Activated CD4-positive, CD25-positive, alpha-beta regulatory T cell (primary cell): ENCODE measurements at regions not wholly inside any gene's neighbourhood (a gene's known extent, or its start where the extent isn't known, plus 50 kb on each side); places are given as distances from the start of the nearest gene placed in this dataset.

Experiments
- DNase-seq, 4 experiments: peaks; one replicate each; lab custom pipeline; 2025; lab: John Stamatoyannopoulos, UW

DNA sequence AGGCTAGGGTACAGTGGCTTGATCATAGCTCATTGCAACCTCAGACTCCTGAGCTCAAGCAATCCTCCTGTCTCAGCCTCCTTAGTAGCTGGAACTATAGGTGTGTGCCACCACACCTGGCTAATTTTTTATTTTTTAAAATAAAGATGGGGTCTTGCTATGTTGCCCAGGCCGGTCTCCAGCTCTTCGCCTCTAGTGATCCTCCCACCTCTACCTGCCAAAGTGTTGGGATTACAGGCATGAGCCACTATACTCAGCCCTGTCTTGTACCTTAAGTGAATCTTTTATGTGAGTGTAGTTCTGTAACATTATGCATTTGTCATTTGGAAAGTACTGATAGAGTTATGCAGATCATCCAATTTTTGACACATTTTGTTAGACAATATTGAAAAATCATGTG is 66.9 kb upstream of the C15orf39 start:
- no peak for DNase-seq

DNA sequence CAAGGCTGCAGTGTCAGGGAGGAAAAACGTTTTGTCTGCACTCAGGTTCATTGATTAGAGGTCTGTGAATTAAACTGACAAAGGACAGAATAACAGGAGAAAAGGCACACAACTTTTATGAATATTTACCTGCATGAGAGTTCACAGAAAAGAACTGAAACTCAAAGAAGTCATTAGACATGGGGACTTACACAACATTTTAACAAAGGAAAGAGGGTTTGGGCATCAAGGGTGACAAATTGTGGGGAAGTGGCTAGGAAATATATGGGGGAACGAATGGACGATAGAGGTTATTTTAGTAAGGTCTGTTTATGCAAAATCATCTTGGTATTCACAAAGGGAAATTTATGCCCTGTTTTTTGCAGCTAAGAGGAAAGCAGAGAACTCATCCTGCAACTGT is 65.6 kb upstream of the C15orf39 start:
- DNase-seq: no peak

DNA sequence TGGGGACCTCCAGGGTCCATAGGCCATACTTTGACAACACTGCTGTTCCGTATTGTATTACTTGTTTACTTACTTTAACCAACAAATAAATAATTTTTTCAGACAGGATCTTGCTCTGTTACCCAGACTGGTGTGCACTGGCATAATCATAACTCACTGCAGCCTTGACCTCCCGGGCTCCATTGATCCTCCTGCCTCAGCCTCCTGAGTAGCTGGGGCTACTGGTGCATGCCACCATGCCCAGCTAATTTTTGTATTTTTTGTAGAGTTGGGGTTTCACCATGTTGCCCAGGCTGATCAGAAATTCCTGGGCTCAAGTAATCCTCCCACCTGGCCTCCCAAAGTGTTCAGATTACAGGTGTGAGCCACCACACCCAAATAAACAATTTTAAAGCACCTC is 64.9 kb upstream of the C15orf39 start:
- DNase-seq: no peak

DNA sequence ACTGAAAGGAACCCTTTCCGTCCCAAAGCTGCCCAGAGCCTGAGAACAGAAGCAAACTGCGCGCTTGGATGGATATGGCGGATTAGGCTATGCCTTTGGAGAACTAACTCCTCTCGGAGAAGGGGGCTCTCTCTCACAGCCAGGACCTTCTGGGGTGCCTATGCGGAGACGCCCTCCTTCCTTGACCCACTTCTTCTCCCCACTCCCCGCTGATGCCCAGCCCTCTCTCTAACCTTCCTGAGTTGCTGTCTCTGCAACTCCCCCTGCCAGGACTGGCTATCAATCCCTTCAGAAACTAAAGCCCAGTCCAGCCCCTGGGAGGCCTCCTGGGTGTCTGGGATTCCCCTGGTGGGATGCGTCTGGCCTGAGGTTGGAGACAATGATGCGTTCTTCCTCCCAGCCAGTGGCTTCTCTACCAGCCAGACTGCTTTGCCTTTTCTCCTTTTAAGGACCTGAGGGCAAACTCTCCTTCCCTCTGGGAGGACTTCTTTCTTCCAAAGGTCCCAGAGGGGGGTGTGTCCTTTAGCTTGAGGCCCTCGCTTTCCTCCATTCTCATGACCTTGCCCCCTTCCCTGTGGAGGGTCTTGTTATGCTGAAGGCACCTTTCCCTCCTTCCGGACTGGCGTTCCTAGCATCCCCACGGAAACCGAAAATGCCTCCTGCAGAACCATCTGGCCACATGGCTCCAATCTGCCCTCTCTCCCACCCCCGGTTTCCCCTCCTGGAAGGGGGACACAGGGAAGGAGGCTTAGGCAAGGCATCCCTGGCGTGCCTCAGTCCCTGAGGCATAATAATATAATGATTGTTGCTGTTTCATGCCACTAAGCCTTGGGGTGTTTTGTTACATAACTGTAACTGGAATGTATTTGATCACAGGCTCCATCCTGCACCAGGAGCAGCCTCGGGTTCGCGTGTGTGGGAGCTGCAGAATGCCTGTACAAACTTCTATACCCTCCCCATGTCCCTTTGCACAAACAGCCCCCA is 63.4 kb upstream of the C15orf39 start:
- no peak for DNase-seq

DNA sequence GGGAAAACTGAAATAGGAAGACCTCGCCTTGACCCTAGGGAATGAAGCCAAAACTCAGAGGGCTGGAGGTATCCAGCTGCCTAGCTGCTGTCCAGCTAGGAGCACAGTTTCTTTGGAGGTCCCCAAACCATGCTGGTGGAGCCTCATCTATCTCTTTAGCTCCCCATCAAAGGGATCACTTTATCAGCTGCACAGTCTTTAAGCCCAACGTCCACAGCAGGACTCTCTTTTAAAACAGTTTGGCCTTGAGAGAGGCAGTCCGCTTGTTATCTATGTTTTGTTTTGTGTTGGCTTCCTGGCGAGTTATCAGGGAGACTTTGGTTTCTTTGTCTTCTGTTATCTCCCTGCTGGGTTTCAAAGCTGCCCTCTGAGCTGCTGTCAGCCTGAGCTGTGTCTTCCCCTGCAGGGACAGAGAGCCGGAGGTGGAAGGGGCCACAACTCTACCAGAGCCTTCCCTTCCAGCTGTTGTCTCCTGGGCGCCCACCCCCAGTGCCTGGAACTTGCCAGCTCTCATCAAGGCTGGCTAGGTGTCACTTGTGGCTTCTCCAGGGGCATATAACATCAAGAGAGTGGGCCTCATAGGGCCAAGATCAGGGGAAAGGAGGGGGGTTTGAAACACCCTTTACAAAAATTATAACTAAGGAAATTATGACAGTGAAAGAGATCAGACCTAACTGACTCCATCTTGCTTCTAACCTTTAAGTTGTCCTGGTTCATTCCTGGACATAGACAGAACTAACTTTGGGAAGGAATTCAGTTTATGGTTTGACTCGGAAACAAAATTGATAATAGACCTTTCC is 61.4 kb upstream of the C15orf39 start:
- no peak for DNase-seq

DNA sequence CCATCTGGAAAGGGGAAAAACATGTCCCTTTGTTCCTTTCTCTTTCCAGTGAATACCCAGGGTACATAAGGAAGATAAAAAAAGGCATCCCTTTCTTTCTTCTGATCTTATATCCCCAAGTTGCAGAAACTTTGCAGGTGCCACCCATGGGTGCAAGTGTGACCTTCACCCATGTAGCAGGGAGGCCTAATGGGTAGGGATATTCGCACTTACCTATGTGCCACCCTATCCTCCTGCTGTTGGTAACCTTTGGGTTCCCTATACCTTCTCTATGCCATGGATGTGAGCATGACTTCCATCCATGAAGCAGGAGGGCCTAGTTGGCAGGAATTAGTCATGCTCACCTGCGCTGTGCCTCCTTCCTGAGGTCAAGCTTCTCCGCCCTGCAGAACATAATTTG is 59.2 kb upstream of the C15orf39 start:
- no peak for DNase-seq

DNA sequence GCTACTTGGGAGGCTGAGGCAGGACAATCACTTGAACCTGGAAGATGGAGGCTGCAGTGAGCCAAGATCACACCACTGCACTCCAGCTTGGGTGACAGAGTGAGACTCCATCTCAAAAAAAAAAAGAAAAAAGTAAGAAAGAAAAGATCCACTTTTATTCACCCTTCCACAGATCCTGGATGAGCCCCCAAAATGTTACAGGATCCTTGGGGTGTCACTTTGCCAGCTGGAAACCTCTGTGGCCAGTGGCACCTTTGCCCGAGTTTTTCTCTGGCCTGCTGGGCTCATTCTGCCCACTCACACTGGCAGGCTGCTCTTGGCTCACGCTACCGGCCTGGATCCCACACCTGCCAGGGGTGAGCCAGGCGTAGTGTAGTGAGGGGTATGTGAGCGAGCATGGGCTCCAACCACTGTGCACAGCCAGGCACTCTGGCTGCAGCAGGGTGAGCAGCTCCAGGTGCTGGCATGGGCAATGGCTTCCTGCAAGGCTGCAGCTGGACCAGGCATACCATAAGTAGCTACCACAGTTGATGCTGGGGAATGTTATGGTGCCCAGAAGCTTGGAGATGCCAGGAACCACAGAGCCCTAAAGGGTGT is 57.8 kb upstream of the C15orf39 start:
- no peak for DNase-seq

DNA sequence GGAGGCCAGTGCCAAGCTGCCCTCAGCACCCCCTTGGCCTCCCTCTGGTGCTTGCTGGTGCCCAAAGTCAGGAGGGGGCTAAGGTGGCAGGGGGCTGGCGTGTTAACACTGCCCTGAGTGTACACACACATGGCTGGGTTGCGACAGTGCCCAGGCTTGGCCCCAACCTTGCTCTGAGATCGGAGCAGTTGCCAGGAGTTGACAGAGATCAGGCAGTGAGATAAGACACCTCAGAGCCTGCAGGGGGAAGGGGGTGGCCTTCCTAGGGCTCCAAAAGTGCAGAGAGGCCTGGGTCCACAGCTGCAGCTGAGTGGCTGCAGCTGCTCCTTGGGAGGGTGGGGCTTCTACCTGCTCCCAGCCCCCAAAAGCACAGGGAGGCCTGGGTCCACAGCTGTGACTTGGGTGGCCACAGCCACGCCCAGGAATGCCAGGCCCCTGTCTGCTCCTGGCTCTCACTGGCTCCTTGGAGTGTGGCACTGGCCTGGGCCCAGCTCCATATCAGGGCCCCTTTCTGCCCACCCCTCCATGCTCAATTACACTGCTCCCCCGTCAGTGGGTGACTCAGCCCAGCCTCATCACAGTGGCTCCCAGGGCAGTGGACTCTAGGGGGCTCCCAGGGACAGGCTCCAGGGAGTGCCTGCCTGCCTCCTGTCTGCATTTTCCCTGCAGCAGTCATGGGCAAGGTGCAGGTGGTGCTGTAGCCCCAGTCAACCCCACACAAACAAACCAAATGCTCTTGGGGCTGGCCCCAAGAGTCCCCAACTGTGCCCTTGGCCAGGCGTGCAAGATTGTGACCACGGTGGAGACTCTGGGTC is 56.4 kb upstream of the C15orf39 start:
- no peak for DNase-seq

DNA sequence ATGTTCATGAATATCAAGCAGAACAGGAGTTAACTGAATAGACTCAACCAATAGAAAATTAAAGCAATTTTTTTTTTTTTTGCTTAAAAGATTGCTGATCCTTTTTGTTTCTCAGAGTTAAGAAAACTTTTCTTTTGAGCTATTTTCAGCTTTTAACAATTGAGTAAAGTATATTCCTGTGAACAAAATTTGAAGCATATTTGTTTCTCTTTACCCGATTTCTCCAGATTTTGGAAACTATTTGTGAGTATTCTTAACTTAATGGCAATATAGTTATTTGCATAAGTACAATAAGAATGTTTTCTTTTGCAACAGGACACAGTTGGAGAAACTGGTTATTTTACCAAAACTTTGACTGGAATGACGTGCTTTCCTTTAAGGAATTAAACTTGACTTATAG is 53.4 kb upstream of the C15orf39 start:
- no peak for DNase-seq

DNA sequence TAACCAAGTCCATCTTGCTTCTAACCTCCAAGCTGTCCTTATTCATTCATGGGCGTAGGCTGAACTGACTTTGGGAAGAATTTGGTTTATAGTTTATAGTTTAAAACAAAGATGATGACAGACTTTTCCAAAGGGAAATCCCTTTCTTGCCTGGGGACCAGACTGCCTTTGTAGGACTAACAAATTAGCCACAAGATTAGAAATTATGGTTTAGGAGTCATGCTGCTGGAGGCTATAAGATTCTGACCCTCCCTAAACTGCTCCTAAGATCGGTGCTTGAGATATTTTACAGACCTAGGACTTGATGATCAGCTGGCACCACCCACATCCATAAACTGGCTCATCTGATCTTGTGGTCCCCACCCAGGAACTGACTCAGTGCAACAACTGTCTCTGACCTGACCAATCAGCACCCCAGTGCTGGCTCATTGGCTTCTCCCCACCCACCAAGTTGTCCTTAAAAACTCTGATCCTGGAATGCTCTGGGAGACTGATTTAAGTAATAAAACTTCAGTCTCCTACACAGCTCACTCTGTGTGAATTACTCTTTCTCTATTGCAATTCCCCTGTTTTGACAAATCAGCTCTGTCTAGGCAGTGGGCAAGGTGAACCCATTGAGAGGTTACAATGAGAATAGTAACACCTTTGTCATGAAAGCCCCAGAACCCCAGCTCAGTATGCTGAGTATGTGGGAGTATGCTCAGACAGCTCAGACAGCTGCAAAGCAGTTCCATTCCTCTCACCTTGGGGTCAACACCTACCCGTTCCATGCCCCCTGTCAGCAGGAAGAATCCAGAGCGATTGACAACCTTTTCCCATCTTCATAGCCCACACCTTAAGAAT is 51.6 kb upstream of the C15orf39 start:
- no peak for DNase-seq

DNA sequence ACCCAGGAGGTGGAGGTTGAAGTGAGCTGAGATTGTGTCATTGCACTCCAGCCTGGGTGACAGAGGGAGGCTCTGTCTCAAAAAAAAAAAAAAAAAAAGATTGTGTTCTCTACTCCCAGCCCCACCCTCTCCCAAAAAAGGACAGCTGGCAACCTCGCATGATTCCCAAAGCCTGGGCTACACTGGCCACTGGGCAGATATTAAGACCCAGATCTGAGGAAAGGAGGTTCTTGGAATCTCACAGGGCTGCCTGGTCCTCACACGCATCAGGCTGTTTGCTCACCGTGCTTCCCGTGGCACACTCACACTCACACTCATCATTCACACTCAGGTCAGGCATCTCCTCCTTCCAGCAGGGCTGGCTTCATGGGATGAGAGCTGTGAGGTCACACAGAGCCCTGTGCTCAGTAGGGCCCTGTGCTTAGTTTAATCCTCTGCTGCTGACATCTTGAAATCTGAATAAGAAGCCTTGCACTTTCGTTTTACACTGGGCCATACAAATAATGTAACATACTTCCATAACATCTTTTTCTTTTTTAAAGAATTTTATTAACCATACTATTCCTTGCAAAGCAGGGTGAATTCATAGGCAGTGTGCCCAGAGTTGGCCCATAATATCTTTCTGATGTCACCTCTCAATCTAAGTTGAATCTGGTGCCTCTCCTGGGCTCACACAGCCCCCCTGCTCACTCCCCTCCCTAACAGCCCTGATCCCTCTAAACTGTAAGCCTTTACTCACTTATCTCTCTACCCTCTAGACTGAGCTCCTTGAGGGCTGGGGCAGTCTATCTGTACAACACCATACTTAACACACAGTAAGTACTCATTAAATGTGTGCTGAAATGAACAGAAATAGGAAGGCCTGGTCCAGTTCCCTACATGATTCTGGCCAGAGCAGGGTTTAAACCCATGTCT is 50.2 kb upstream of the C15orf39 start:
- no peak for DNase-seq
